DND-41 (cell line): ENCODE measurements at regions not wholly inside any gene's neighbourhood (a gene's known extent, or its start where the extent isn't known, plus 50 kb on each side); places are given as distances from the start of the nearest gene placed in this dataset.

Experiments used
- EZH2 ChIP-seq: IDR thresholded peaks from 3 replicates; pipeline ENCODE4 v1.6.1; 2012; ENCODE audit warnings: borderline replicate concordance, low read depth, mild to moderate bottlenecking, moderate library complexity, low read length, inconsistent platforms; ENCODE audit not compliant: severe bottlenecking
- TF ChIP-seq, protein P1 (sequence below): IDR thresholded peaks from 2 replicates; pipeline ENCODE4 v1.5.1; 2012; ENCODE audit warnings: borderline replicate concordance, low read length, moderate library complexity, mild to moderate bottlenecking; ENCODE audit not compliant: poor library complexity, severe bottlenecking; ENCODE audit errors: extremely low read depth

DNA sequence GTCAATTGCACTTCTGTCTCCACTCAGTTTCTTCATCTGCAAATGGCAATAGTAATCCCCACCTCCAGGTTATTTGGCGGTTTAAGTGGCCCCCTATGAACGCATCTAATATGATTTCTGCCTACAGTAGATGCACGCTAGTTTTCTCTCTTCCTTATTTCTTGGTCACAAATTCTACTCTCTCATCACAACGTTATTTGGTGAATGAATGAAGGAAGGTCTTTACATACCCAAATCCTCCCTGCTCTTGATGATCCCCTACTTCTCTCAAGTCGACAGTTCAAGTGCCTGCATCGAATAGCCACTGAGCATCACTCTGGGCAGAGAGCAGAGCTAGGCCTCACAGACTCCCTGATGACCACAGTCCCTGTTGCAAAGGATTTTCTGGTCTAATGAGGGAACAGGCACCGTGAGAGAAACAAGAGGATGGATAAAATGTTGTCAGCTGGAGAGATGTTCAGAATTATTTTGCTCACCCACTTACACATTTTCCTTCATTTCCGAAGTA, 181.2 kb upstream of the SMAD3 start:
- TF ChIP-seq, protein P1, sequence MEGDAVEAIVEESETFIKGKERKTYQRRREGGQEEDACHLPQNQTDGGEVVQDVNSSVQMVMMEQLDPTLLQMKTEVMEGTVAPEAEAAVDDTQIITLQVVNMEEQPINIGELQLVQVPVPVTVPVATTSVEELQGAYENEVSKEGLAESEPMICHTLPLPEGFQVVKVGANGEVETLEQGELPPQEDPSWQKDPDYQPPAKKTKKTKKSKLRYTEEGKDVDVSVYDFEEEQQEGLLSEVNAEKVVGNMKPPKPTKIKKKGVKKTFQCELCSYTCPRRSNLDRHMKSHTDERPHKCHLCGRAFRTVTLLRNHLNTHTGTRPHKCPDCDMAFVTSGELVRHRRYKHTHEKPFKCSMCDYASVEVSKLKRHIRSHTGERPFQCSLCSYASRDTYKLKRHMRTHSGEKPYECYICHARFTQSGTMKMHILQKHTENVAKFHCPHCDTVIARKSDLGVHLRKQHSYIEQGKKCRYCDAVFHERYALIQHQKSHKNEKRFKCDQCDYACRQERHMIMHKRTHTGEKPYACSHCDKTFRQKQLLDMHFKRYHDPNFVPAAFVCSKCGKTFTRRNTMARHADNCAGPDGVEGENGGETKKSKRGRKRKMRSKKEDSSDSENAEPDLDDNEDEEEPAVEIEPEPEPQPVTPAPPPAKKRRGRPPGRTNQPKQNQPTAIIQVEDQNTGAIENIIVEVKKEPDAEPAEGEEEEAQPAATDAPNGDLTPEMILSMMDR: no peak
- no peak for TF ChIP-seq EZH2
